Hippocampal formation (tissue), 2 donors: ENCODE measurements at regions not wholly inside any gene's neighbourhood (a gene's known extent, or its start where the extent isn't known, plus 50 kb on each side); places are given as distances from the start of the nearest gene placed in this dataset.

ENCODE experiments used
- DNase-seq, 2 donors: peaks; one replicate each; lab custom pipeline; 2025; lab: John Stamatoyannopoulos, UW

DNA sequence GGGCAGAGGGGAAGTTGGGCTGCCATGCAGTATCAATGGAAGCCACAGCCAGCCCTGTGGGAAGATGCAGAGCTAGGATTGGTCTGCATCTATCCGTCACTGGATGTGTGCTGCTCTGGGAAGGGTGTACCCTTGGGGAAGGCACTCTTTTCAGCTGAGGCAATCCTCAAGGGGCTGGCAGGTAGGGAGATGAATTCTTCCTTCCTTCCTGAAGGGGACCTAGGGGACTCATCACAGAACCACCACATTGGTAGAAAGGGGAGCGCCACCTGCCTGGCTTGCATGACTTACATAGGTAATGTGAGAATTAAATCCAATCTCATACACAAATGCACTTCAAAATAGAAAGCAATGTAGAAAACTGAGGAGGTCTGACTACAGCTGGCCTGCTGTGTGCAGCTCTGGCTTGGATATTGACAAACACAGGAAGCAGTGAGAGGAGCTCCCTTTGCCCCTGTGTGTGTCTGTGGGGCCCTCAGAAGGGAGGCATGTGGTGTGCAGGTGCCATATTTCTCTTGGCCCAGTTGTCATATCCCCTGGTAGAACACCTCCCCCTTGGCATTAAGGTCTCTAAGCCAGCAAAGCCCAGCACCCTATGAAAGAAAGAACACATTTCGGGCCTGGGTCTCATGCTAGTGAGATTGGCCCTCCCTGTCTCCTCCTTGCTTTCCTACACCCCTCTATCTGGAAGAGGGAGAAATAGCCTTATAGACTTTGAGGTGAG lies 260.3 kb upstream of the MOCS1 start:
- DNase-seq: no peak

DNA sequence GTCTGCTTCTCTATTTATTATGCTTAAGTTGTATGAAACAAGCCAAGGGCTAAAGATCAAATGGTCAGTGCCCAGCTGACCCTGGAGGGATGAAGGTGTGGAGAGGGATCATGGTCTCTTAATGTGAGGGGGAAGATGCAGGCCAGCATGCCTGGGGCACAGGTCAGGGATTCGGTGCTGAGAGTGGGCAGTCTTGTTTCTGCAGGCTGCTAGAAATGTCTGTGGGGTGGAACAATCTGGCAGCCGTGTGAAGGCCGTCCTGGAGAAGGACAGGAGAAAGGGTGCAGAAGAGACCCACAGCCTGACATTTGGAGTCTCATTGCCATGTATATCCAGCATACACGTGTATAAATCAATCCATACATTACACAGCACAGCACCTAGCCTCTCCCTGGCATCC lies 258.3 kb upstream of the MOCS1 start:
- DNase-seq: no peak

- DNase-seq: no peak
Measured at GRCh38 chr6:40188931-40189330, 254.7 kb upstream of the MOCS1 start.

GRCh38 chr6:40187535-40188144 lies 253.4 kb upstream of the MOCS1 start:
- DNase-seq: no peak

DNA sequence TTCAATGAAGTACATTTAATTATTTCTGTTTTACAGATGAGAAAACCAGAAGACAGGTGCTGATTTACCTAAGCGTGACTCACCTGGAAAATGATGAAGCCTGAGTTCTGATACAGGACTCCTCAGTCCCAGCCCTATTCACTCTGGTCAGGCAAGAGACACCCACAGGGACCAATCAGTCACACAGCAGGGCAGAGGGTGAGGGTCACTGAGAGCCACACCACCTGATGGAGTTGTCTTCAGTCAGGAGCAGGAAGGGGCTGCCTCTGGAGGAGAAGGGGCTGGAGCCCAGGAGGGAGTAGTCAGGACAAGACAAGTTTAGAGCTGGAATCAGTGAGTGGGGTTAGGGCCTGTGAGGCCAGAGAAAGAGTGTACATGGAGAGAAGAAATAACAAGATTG lies 251.2 kb upstream of the MOCS1 start:
- DNase-seq: no peak

DNA sequence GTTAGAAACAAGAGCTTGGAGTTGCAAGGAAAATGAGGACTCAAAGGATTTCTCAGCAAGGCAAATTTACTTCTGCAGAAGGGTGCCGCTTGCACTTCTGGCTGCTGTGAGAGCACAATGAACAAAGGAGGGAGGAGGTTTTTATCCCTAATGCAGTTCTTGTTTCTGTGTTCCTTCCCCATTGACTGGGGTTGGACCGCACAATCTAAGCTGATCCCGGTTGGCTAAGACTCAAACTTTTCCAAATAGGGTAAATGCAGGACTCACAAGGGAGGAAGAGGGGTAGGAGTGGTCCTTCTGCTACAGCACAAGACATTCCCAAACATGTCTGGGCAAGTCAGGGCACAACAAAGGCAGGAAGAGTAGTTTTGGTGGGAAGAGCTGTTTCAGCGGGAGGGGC lies 249.6 kb upstream of the MOCS1 start:
- no peak for DNase-seq

DNA sequence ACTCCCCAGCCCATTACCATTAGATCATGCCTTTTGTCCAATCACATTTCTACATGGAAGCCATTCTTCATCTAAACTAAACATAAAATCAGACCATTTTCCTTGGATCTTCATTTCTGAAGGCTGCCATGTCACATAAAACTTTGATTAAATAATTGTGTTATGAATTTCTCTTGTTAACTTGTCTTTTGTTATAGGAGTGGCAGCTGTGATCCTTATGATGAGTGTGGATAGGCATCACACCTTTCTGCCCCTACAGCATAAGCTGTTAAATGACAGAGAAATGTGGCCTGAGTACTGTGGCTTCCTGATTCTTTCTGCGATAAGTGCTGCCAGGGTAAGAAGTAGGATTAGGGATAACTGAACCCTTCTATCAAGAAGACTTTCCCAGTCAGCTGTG lies 247.1 kb upstream of the MOCS1 start:
- DNase-seq: no peak

DNA sequence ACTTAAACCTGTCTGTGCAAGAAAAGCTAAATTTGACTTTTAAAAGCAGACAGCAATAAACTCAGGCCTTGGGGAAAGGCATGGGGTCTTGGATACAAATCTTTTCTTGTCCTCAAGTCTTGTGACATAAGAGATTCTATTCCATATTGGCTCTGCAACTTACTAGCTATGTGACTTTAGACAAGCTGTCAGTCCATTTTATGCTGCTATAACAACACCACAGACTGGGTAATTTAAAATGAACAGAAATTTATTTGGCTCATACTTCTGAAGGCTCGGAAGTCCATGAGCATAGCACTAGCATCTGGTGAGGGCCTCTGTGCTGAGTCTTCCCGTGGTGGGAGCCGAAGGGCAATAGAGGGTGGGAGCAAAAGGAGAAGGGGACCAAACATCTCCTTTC lies 246.0 kb upstream of the MOCS1 start:
- DNase-seq: no peak

GRCh38 chr6:40179496-40179895 lies 245.2 kb upstream of the MOCS1 start:
- DNase-seq: no peak

DNA sequence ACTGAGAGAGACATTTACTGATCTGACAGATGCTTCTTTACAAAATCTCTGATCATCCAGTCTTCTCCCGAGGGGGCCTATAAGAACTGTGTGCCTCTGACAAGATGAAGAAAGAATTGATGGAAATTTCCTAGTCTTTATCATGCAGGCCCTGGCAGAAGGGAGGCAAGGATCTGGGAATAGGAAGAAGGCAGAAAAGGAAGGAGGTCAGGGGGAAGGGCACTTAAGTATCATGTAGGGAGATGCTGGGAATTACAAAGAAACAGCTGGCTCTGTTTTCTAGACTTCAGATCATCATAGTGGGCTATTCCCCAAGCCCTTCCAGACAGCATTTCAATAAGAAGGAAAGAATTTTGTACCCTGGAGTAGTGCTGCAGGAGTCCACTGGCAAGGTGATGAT lies 243.3 kb upstream of the MOCS1 start:
- DNase-seq: no peak

DNA sequence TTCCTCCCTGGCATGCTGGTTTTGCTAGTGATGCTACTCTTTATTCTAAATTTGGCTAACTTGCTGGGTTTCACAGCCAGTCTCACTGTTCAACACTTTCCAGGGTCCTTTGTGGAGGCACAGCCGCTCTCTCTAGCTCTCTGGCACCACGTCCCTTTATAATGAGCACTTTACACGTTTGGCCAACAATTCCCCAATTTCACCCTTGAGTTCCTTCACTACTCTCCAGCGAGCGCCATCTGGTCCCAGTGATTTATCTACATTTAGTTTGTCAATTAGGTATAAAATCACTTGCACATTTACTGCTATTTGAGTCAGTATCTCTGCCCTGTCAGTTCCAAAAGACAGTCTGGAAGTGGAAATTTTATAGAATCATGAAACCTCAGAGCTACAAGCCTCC lies 241.9 kb upstream of the MOCS1 start:
- peak in 1 of 2 donors; percentile 5 for DNase-seq

- no peak for DNase-seq
Measured at GRCh38 chr6:40172272-40172671, 238.0 kb upstream of the MOCS1 start.

GRCh38 chr6:40171343-40171742 lies 237.1 kb upstream of the MOCS1 start:
- DNase-seq: no peak

DNA sequence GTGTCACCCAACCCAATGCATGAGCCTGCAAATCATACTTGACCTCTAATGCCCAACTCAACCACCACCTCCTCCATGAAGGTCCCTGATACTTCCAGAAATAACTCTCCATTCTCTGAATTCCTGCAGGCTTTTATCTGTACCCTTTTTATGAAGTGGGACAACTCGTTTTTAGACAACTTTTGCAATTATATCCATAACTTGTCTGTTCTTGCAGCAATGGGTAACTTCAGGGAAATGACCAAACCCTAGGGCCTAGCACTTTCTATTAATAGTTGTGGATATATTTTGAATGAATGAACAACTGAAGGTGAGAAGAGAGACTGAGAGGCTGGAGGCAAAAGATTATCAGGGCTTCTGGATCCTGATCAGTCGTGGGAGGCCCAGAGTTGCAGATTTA lies 236.6 kb upstream of the MOCS1 start:
- no peak for DNase-seq

GRCh38 chr6:40169878-40170277 lies 235.6 kb upstream of the MOCS1 start:
- no peak for DNase-seq

- no peak for DNase-seq
Measured at GRCh38 chr6:40166963-40167362, 232.7 kb upstream of the MOCS1 start.

GRCh38 chr6:40165036-40165709 lies 230.9 kb upstream of the MOCS1 start:
- no peak for DNase-seq

DNA sequence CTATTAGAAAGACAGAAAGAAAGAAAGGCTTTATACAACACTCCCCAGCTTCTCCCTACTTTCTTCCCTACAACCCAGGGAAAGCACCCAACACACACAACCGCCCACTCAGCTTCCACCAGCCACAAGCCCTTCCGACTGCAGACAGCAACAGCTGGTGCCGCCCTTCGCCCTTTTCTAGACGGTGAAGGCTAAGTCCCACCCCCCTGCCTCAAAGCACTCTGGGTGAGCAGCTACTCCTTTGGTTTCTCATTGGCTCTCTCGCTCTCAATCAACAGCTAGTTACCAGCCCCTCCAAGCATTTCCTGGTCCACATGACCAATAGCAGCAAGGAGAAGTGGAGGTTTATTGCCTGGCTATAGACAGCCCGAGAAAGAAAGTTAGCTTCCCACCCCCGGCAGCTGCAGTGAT lies 230.1 kb upstream of the MOCS1 start:
- peak in 1 of 2 donors; percentile 40 for DNase-seq

DNA sequence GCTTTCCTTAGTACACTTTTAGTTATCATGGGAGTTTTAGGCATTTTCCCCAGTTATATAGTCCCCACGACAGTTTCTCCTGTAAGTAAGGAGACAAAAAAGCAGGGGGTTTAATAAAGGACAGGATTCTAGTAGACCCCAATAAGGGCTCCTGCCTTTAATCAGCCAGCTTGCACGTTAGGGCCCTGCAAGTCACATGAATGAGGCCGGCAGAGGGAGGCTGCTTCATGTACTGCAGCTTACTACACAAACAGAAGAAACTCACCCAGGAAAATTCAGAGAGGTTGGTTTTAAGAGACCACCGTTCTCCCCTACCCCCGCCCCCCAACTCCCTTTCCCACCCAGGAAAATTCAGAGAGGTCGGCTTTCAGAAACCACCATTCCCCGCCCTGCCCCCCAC lies 229.7 kb upstream of the MOCS1 start:
- no peak for DNase-seq

- no peak for DNase-seq
Measured at GRCh38 chr6:40162074-40162473, 227.8 kb upstream of the MOCS1 start.

DNA sequence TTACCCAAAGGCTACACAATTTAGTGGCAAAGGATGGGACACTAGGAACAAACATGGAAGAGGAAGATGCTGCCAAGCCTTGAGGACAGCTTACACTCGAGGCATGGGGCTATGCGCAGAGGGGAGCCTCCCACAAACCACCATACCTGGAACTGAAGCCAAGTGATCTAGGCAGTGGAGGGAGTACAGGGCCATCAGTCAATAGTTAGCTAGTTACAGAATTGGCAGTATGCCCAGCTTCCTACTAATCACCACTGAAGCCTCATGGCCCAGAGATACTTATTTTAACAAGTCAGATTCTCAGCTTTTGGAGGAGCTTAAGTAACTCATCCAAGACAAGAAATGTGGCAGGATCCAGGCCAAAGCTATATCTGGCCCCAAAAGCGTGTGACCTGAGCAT lies 226.6 kb upstream of the MOCS1 start:
- no peak for DNase-seq

DNA sequence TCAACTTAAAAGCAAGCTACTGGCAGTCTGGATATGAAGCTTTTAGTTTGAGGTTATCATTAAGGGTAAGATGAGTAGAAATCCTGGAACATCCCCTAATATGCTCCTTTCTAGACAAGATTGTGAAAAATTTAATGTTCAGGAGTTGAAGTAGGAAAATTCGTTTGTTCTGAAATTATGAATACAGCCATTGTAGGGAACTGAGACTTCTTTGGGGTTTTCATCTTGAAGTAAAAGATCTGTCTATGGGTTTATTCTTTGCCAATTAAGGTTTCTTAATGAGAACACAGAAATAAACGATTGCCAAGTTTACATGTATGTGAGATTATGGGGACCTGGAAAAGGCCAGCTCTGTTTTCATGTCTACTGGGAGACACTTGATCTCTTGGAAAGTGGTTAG lies 225.6 kb upstream of the MOCS1 start:
- DNase-seq: no peak

DNA sequence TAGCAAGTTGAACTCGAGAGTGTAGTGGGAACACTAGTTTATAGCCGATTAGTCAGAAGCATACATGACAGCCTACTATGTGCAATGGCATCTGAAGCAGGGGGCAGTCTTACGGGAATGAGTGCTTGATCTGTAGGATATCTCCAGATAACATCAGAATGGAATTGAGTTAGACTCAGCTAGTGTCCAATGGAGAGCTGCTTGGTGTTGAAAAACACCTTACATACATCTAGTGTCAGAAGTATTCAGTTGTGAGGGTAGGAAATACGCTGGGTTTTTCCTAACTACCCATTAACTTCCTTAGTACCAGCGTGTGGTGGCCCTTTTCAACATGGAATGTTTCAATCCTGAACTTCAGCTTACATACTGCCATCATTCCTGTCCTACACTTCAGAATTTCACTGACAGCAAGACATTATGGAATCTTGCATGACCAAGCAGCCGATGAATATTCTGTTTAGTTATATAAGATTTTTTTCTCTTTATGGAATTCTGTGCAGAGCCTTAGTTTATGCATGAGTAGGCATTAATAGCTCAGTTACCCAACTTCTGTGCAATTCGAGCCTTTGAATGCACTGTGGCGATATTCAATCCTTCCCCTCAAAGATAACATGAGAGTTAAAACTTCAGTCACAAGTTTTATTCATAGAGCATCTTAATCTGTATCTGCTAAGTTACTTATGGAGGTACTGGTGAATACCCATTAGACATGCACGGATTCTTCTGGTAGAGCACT lies 218.6 kb upstream of the MOCS1 start:
- DNase-seq: no peak
